Gastrocnemius medialis (tissue), 4 donors: ENCODE measurements at regions not wholly inside any gene's neighbourhood (a gene's known extent, or its start where the extent isn't known, plus 50 kb on each side); places are given as distances from the start of the nearest gene placed in this dataset.

Source experiments
- ATAC-seq, 2 donors: fragments of 150-250 bp; one replicate each; pipeline ENCODE4 v1.9.1; 2016
- DNase-seq, 2 donors: peaks; one replicate each; pipeline ENCODE4 v3.0.0-alpha.2; 2019
- H3K27ac ChIP-seq, 4 donors: fragments of 200-600 bp; sonication (generic); 1 replicate in 1 of 4; 2 replicates in 3 of 4; pipeline ENCODE4 v1.5.1; 2016 to 2018; ENCODE audit warnings: mild to moderate bottlenecking in 2 of 4, moderate library complexity in 1 of 4
- H3K27me3 ChIP-seq, 3 donors: fragments of 200-600 bp; sonication (generic) in 2 of 3; 1 replicate in 1 of 3; 2 replicates in 2 of 3; pipeline versions ENCODE4 v1.5.1 to v1.6.0; 2016 to 2019; ENCODE audit warnings: mild to moderate bottlenecking in 1 of 3, moderate library complexity in 1 of 3
- H3K36me3 ChIP-seq, 2 donors: fragments of 200-600 bp; sonication (generic) in 1 of 2; one replicate each; pipeline ENCODE4 v1.5.1; 2017 to 2018
- H3K4me1 ChIP-seq, 2 donors: fragments of 200-600 bp; sonication (generic) in 1 of 2; one replicate each; pipeline ENCODE4 v1.5.1; 2016 to 2017; ENCODE audit warnings: mild to moderate bottlenecking in 2 of 2
- H3K4me3 ChIP-seq, 4 donors: fragments of 200-600 bp; sonication (generic) in 3 of 4; 1 replicate in 1 of 4; 2 replicates in 3 of 4; pipeline ENCODE4 v1.5.1; 2016 to 2019; ENCODE audit warnings: mild to moderate bottlenecking in 2 of 4
- H3K9me3 ChIP-seq, 3 donors: fragments of 200-600 bp; sonication (generic) in 2 of 3; 1 replicate in 1 of 3; 2 replicates in 2 of 3; pipeline ENCODE4 v1.5.1; 2016 to 2019
- CTCF ChIP-seq, 5 experiments: fragments of 450-650 bp in 3 of 5; fragments of 200-600 bp in 2 of 5; sonication (generic) in 2 of 5; IDR thresholded peaks in 4 of 5; conservative IDR thresholded peaks in 1 of 5; 1 replicate in 4 of 5; 2 replicates in 1 of 5; pipeline ENCODE4 v1.5.1; 2016 to 2019; ENCODE audit warnings: antibody characterized with exemption in 5 of 5, mild to moderate bottlenecking in 3 of 5, moderate library complexity in 3 of 5
- POLR2A ChIP-seq, 2 donors: fragments of 450-650 bp; IDR thresholded peaks; one replicate each; pipeline ENCODE4 v1.6.1; 2017; ENCODE audit warnings: antibody characterized with exemption in 2 of 2, mild to moderate bottlenecking in 2 of 2, moderate library complexity in 2 of 2
- in situ Hi-C, 4 donors: fragments of 200-750 bp; cut with MboI; loops; one replicate each; pipeline versions ENCODE4 v1.15.0 to v1.8.0; 2017; ENCODE audit warnings: low sequenced_read_pairs in 4 of 4
- intact Hi-C: fragments of 100-400 bp; cut with DNase I; formaldehyde crosslinking; loops from one replicate; pipeline ENCODE4 v1.15.1; 2023; ENCODE audit warnings: low total_unique reads

- in situ Hi-C loops, result no loop called here
- H3K4me3 ChIP-seq, result no peak overlapping the region
- no peaks in the 10 kb centered on the region for H3K9me3 ChIP-seq
- no peak for DNase-seq
- no peaks in the 10 kb centered on the region for H3K27me3 ChIP-seq
- ATAC-seq, result no peak
- intact Hi-C loops, result no loop called here
- no peaks in the 10 kb centered on the region for H3K36me3 ChIP-seq
- H3K4me1 ChIP-seq, result no peaks in the 10 kb centered on the region
- H3K27ac ChIP-seq, result no peak overlapping the region
- no peak for TF ChIP-seq CTCF (IDR thresholded peaks at IDR 0.05 in 4 of 5, conservative IDR thresholded peaks at IDR 0.05 in 1 of 5)
- TF ChIP-seq POLR2A (IDR thresholded peaks at IDR 0.05), result no peak
Measured at GRCh38 chr18:29586210-29586609, 1409.3 kb upstream of the CDH2 start.

- H3K4me3 ChIP-seq, result no peak overlapping the region
- no peaks in the 10 kb centered on the region for H3K4me1 ChIP-seq
- H3K9me3 ChIP-seq, result no peaks in the 10 kb centered on the region
- no peaks in the 10 kb centered on the region for H3K36me3 ChIP-seq
- intact Hi-C loops, result no loop called here
- no peak for TF ChIP-seq CTCF (IDR thresholded peaks at IDR 0.05 in 4 of 5, conservative IDR thresholded peaks at IDR 0.05 in 1 of 5)
- DNase-seq, result no peak
- in situ Hi-C loops, result no loop called here
- no peaks in the 10 kb centered on the region for H3K27me3 ChIP-seq
- no peak for ATAC-seq
- no peak overlapping the region for H3K27ac ChIP-seq
Measured at GRCh38 chr18:29560270-29560669, 1383.3 kb upstream of the CDH2 start.

- no peak overlapping the region for H3K4me3 ChIP-seq
- ATAC-seq (no peak), DNase-seq (no peak)
- no peaks in the 10 kb centered on the region for H3K36me3 ChIP-seq
- no peak overlapping the region for H3K27ac ChIP-seq
- TF ChIP-seq POLR2A (IDR thresholded peaks at IDR 0.05), result no peak
- TF ChIP-seq CTCF (IDR thresholded peaks at IDR 0.05 in 4 of 5, conservative IDR thresholded peaks at IDR 0.05 in 1 of 5), result no peak
- H3K27me3 ChIP-seq, result no peaks in the 10 kb centered on the region
- in situ Hi-C loops (no loop called here), intact Hi-C loops (no loop called here)
- no peaks in the 10 kb centered on the region for H3K4me1 ChIP-seq
- H3K9me3 ChIP-seq, result no peaks in the 10 kb centered on the region
Measured at GRCh38 chr18:29556070-29556469, 1379.1 kb upstream of the CDH2 start.

- Histone ChIP-seq H3K4me3 (no peak overlapping the region), H3K9me3 (no peaks in the 10 kb centered on the region), H3K27ac (no peak overlapping the region), H3K4me1 (no peaks in the 10 kb centered on the region), H3K36me3 (no peaks in the 10 kb centered on the region), H3K27me3 (no peaks in the 10 kb centered on the region)
- in situ Hi-C loops, result no loop called here
- ATAC-seq (no peak), DNase-seq (no peak)
- intact Hi-C loops, result no loop called here
- TF ChIP-seq CTCF (IDR thresholded peaks at IDR 0.05 in 4 of 5, conservative IDR thresholded peaks at IDR 0.05 in 1 of 5), result no peak
- no peak for TF ChIP-seq POLR2A (IDR thresholded peaks at IDR 0.05)
Measured at GRCh38 chr18:29549759-29550158, 1372.8 kb upstream of the CDH2 start.

GRCh38 chr18:29547626-29548025 lies 1370.7 kb upstream of the CDH2 start:
- Histone ChIP-seq H3K4me3 (no peak overlapping the region), H3K4me1 (no peaks in the 10 kb centered on the region), H3K9me3 (no peaks in the 10 kb centered on the region), H3K27ac (no peak overlapping the region), H3K36me3 (no peaks in the 10 kb centered on the region), H3K27me3 (no peaks in the 10 kb centered on the region)
- in situ Hi-C loops, result no loop called here
- DNase-seq, result no peak
- TF ChIP-seq CTCF (IDR thresholded peaks at IDR 0.05 in 4 of 5, conservative IDR thresholded peaks at IDR 0.05 in 1 of 5), result no peak
- TF ChIP-seq POLR2A (IDR thresholded peaks at IDR 0.05), result no peak
- intact Hi-C loops, result no loop called here
- ATAC-seq, result no peak
